ENCODE measurements at regions not wholly inside any gene's neighbourhood (a gene's known extent, or its start where the extent isn't known, plus 50 kb on each side); places are given as distances from the start of the nearest gene placed in this dataset.

- TF ChIP-seq CTCF (IDR thresholded peaks at IDR 0.05) (no peak), POLR2A (IDR thresholded peaks at IDR 0.05) (no peak)
Measured at GRCh38 chr16:85227084-85227945, 115.0 kb upstream of the CIBAR2 start.

Measured in body of pancreas (tissue), 4 donors.